MM.1S (cell line): ENCODE measurements at regions not wholly inside any gene's neighbourhood (a gene's known extent, or its start where the extent isn't known, plus 50 kb on each side); places are given as distances from the start of the nearest gene placed in this dataset.

Experiments
- DNase-seq: peaks from one replicate; pipeline ENCODE4 v3.0.0-alpha.2; 2015
- H2AFZ ChIP-seq: fragments of 300-600 bp; sonication (generic); 2 replicates; pipeline ENCODE4 v1.6.0; 2016; ENCODE audit warnings: antibody characterized with exemption, low read length
- H3F3A ChIP-seq: fragments of 300-600 bp; sonication (generic); 2 replicates; pipeline ENCODE4 v1.6.1; 2016; ENCODE audit warnings: mild to moderate bottlenecking, antibody characterized with exemption, low read length, moderate library complexity, mixed read lengths; ENCODE audit not compliant: insufficient read depth
- H3K27ac ChIP-seq: fragments of 300-600 bp; sonication (generic); 2 replicates; pipeline ENCODE4 v1.5.1; 2016; ENCODE audit warnings: mild to moderate bottlenecking, low read length
- H3K27me3 ChIP-seq: fragments of 300-600 bp; sonication (generic); replicated peaks from 2 replicates; pipeline ENCODE4 v1.6.0; 2016; ENCODE audit warnings: low read length; ENCODE audit not compliant: insufficient read depth
- H3K36me3 ChIP-seq: fragments of 300-600 bp; sonication (generic); replicated peaks from 2 replicates; pipeline ENCODE4 v1.6.1; 2016; ENCODE audit warnings: mild to moderate bottlenecking, low read length, mixed read lengths; ENCODE audit not compliant: insufficient read depth
- H3K4me1 ChIP-seq: fragments of 300-600 bp; sonication (generic); 2 replicates; pipeline ENCODE4 v1.6.1; 2016; ENCODE audit warnings: low read length, mixed read lengths
- H3K4me2 ChIP-seq: fragments of 300-600 bp; sonication (generic); 2 replicates; pipeline ENCODE4 v1.6.0; 2016; ENCODE audit warnings: low read depth, low read length
- H3K4me3 ChIP-seq: fragments of 300-600 bp; sonication (generic); 2 replicates; pipeline ENCODE4 v1.5.1; 2016; ENCODE audit warnings: low read length, mixed read lengths
- H3K79me2 ChIP-seq: fragments of 300-600 bp; sonication (generic); 2 replicates; pipeline ENCODE4 v1.6.1; 2016; ENCODE audit warnings: mixed run types, low read length, mixed read lengths
- H3K9ac ChIP-seq: fragments of 300-600 bp; sonication (generic); 2 replicates; pipeline ENCODE4 v1.6.1; 2016; ENCODE audit warnings: low read length, mixed read lengths
- H3K9me2 ChIP-seq: fragments of 300-600 bp; sonication (generic); replicated peaks from 2 replicates; pipeline ENCODE4 v1.6.1; 2016; ENCODE audit warnings: mild to moderate bottlenecking, low read length, mixed read lengths; ENCODE audit not compliant: insufficient read depth
- H3K9me3 ChIP-seq: fragments of 300-600 bp; sonication (generic); replicated peaks from 2 replicates; pipeline ENCODE4 v1.6.1; 2016; ENCODE audit warnings: mild to moderate bottlenecking, low read length, mixed read lengths; ENCODE audit not compliant: insufficient read depth
- H4K20me1 ChIP-seq: fragments of 300-600 bp; sonication (generic); 2 replicates; pipeline ENCODE4 v1.6.1; 2016; ENCODE audit warnings: mild to moderate bottlenecking, low read length, moderate library complexity, mixed read lengths; ENCODE audit not compliant: insufficient read depth
- EZH2 ChIP-seq: fragments of 300-600 bp; sonication (generic); optimal IDR thresholded peaks from 2 replicates; pipeline ENCODE3; 2017; ENCODE audit warnings: low read depth, mild to moderate bottlenecking, antibody characterized with exemption, low read length, mixed read lengths
- EZH2phosphoT487 ChIP-seq: fragments of 300-600 bp; sonication (generic); IDR thresholded peaks from 2 replicates; pipeline ENCODE4 v1.6.1; 2018; ENCODE audit warnings: antibody characterized with exemption, low read length
- TF ChIP-seq, protein P1 (sequence below): fragments of 300-600 bp; sonication (generic); IDR thresholded peaks from 2 replicates; pipeline ENCODE4 v1.5.1; 2016; ENCODE audit warnings: antibody characterized with exemption, low read length, mixed read lengths

DNA sequence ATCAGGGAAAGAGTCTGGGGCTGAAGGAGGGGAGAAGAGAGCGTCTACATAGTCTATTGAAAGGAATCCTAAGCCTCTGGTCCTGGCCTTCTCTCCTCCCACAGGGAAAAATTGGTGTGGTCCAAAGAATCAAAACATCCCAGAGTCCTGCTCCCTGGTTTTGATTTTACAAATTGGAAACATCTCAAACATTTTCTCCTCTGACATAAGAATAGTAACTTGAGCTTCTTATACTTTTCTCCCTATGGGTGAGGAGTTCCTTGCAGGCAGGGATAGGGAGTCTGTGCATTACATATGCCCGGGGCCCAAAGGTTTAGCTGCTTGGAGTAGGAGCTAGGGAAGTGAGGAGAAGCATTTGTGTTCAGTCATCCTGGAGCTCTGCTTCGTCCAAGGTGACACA lies 120.0 kb upstream of the GGTLC1 start:
- H3K27ac ChIP-seq, result no peak overlapping the region
- no peak for DNase-seq
- no peaks in the 10 kb centered on the region for H3K36me3 ChIP-seq
- H2AFZ ChIP-seq, result no peak overlapping the region
- no peaks in the 10 kb centered on the region for H3K79me2 ChIP-seq
- H3K9me2 ChIP-seq, result no peaks in the 10 kb centered on the region
- 0 out of 2 replicates have a peak, but pooled peaks cover 4% of the 10 kb centered on the region for H3K27me3 ChIP-seq
- no peaks in the 10 kb centered on the region for H3F3A ChIP-seq
- no peak for TF ChIP-seq EZH2phosphoT487
- TF ChIP-seq, protein P1, sequence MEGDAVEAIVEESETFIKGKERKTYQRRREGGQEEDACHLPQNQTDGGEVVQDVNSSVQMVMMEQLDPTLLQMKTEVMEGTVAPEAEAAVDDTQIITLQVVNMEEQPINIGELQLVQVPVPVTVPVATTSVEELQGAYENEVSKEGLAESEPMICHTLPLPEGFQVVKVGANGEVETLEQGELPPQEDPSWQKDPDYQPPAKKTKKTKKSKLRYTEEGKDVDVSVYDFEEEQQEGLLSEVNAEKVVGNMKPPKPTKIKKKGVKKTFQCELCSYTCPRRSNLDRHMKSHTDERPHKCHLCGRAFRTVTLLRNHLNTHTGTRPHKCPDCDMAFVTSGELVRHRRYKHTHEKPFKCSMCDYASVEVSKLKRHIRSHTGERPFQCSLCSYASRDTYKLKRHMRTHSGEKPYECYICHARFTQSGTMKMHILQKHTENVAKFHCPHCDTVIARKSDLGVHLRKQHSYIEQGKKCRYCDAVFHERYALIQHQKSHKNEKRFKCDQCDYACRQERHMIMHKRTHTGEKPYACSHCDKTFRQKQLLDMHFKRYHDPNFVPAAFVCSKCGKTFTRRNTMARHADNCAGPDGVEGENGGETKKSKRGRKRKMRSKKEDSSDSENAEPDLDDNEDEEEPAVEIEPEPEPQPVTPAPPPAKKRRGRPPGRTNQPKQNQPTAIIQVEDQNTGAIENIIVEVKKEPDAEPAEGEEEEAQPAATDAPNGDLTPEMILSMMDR, result no peak
- no peak for TF ChIP-seq EZH2
- peaks cover 16% of the 10 kb centered on the region for H3K4me1 ChIP-seq
- no peak overlapping the region for H3K4me2 ChIP-seq
- no peaks in the 10 kb centered on the region for H3K9me3 ChIP-seq
- no peaks in the 10 kb centered on the region for H4K20me1 ChIP-seq
- H3K9ac ChIP-seq, result no peak overlapping the region
- no peak overlapping the region for H3K4me3 ChIP-seq

GRCh38 chr20:24106801-24107445 lies 118.3 kb upstream of the GGTLC1 start:
- Histone ChIP-seq H3K27me3 (0 out of 2 replicates have a peak, but pooled peaks cover 4% of the 10 kb centered on the region), H3K9me3 (no peaks in the 10 kb centered on the region), H3F3A (no peaks in the 10 kb centered on the region), H3K4me3 (no peak overlapping the region), H2AFZ (no peak overlapping the region), H3K4me2 (no peak overlapping the region), H3K4me1 (peaks cover 14% of the 10 kb centered on the region), H3K9me2 (no peaks in the 10 kb centered on the region), H4K20me1 (no peaks in the 10 kb centered on the region), H3K36me3 (no peaks in the 10 kb centered on the region), H3K27ac (no peak overlapping the region), H3K79me2 (no peaks in the 10 kb centered on the region), H3K9ac (no peak overlapping the region)
- no peak for TF ChIP-seq EZH2
- TF ChIP-seq, protein P1, result no peak
- TF ChIP-seq EZH2phosphoT487, result no peak
- DNase-seq, result no peak

- Histone ChIP-seq H3K27me3 (0 out of 2 replicates have a peak, but pooled peaks cover 4% of the 10 kb centered on the region), H3K79me2 (no peaks in the 10 kb centered on the region), H3K9ac (no peak overlapping the region), H3K9me3 (no peaks in the 10 kb centered on the region), H3K27ac (no peak overlapping the region), H3K4me1 (peaks cover 10% of the 10 kb centered on the region; the same call in 1 of the 2 replicates), H3K36me3 (no peaks in the 10 kb centered on the region), H4K20me1 (no peaks in the 10 kb centered on the region), H3K4me2 (no peak overlapping the region), H3K4me3 (no peak overlapping the region), H3K9me2 (no peaks in the 10 kb centered on the region), H3F3A (no peaks in the 10 kb centered on the region), H2AFZ (no peak overlapping the region)
- no peak for DNase-seq
- TF ChIP-seq EZH2 (no peak), EZH2phosphoT487 (no peak)
- TF ChIP-seq, protein P1, result no peak
Measured at GRCh38 chr20:24106150-24106800, 117.7 kb upstream of the GGTLC1 start.
